ENCODE measurements at regions not wholly inside any gene's neighbourhood (a gene's known extent, or its start where the extent isn't known, plus 50 kb on each side); places are given as distances from the start of the nearest gene placed in this dataset.

DNA sequence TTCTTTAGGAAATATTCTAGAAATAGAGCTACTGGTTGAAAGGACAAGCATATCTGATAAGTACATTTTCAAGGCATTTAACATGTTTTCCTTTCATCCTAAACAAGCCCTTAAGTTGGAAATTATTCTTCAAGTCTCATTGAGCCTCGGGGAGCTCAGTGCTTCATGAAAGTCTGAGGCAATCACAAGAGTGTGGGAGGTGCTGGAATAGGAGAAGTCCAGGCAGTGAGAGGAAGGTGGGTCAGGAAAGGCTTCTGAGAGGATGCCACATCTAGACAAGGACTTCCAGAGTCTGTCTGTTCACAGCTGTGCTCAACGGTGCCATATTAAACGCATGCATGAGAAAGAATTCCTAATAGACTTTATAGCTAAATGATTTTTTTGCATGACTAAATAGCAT lies 69.8 kb downstream of the CD83 start:
- TF ChIP-seq, protein P1, sequence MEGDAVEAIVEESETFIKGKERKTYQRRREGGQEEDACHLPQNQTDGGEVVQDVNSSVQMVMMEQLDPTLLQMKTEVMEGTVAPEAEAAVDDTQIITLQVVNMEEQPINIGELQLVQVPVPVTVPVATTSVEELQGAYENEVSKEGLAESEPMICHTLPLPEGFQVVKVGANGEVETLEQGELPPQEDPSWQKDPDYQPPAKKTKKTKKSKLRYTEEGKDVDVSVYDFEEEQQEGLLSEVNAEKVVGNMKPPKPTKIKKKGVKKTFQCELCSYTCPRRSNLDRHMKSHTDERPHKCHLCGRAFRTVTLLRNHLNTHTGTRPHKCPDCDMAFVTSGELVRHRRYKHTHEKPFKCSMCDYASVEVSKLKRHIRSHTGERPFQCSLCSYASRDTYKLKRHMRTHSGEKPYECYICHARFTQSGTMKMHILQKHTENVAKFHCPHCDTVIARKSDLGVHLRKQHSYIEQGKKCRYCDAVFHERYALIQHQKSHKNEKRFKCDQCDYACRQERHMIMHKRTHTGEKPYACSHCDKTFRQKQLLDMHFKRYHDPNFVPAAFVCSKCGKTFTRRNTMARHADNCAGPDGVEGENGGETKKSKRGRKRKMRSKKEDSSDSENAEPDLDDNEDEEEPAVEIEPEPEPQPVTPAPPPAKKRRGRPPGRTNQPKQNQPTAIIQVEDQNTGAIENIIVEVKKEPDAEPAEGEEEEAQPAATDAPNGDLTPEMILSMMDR (IDR thresholded peaks at IDR 0.05), result no peak
- no peak for TF ChIP-seq POLR2A (IDR thresholded peaks at IDR 0.05)

Measured in sigmoid colon (tissue), 3 donors.